A549 (cell line): ENCODE measurements at regions not wholly inside any gene's neighbourhood (a gene's known extent, or its start where the extent isn't known, plus 50 kb on each side); places are given as distances from the start of the nearest gene placed in this dataset.

Experiments used
- ATAC-seq, 2 experiments: fragments of 200-7000 bp in 1 of 2; fragments of >200 bp in 1 of 2; cut with Nextera tagmentation in 1 of 2; cut with Tn5 transposase in 1 of 2; 3 replicates each; pipeline versions ENCODE4 v1.8.0 to v1.9.1; 2018 to 2020; ENCODE audit warnings: mild to moderate bottlenecking in 1 of 2, moderate library complexity in 1 of 2
- CTCF ChIA-PET: fragments of 300-600 bp; sonication (Branson Sonifier 250); formaldehyde crosslinking; extraction: SDS; loops from one replicate; lab custom pipeline; 2021; ENCODE audit warnings: antibody characterized with exemption, inconsistent platforms; lab: Yijun Ruan, JAX
- POLR2A ChIA-PET: fragments of 350-600 bp; formaldehyde crosslinking; extraction: SDS; loops from one replicate; lab custom pipeline; 2021; ENCODE audit warnings: antibody characterized with exemption, inconsistent platforms; lab: Yijun Ruan, JAX
- DNase-seq, 2 experiments: peaks; one replicate each; pipeline versions ENCODE4 v3.0.0 to v3.0.0-alpha.2; 2011 to 2016; ENCODE audit warnings: low read depth in 1 of 2, low spot score in 1 of 2
- FAIRE-seq: peaks from 2 replicates; lab custom pipeline; 2011; peaks lifted over from hg19 to GRCh38; lab: Jason Lieb, UNC
- H3K27ac ChIP-seq, 2 experiments: fragments of >200 bp; sonication (Bioruptor Twin); formaldehyde crosslinking; 3 replicates each; pipeline ENCODE4 v1.5.1; 2016 to 2017
- H3K4me1 ChIP-seq: fragments of >200 bp; sonication (Bioruptor Twin); formaldehyde crosslinking; 3 replicates; pipeline ENCODE4 v1.6.1; 2016
- H3K4me2 ChIP-seq: fragments of >200 bp; sonication (Bioruptor Twin); formaldehyde crosslinking; 3 replicates; pipeline ENCODE4 v1.6.1; 2016
- H3K4me3 ChIP-seq: fragments of >200 bp; sonication (Bioruptor Twin); formaldehyde crosslinking; 3 replicates; pipeline ENCODE4 v1.5.1; 2016
- H3K9me3 ChIP-seq: fragments of >200 bp; sonication (Bioruptor Twin); formaldehyde crosslinking; 3 replicates; pipeline ENCODE4 v1.6.1; 2016
- CBX8 ChIP-seq: fragments of 200-600 bp; sonication (generic); IDR thresholded peaks from 2 replicates; pipeline ENCODE4 v1.6.1; 2016
- CHD2 ChIP-seq: fragments of 150-350 bp; IDR thresholded peaks from 2 replicates; pipeline ENCODE4 v1.6.1; 2014; ENCODE audit warnings: low read length; ENCODE audit not compliant: partially characterized antibody
- EP300 ChIP-seq, 2 experiments: fragments of >200 bp; sonication (Bioruptor Twin); formaldehyde crosslinking; IDR thresholded peaks; 2 replicates in 1 of 2; 3 replicates in 1 of 2; pipeline ENCODE4 v1.6.1; 2016 to 2017
- ESRRA ChIP-seq: fragments of 150-350 bp; IDR thresholded peaks from 2 replicates; pipeline ENCODE4 v1.6.1; 2014; ENCODE audit warnings: mild to moderate bottlenecking, low read length, borderline replicate concordance
- FOSB ChIP-seq: fragments of 250-450 bp; sonication (Bioruptor Pico); IDR thresholded peaks from 2 replicates; pipeline ENCODE4 v1.5.0; 2020; ENCODE audit warnings: mild to moderate bottlenecking, moderate library complexity
- FOSL2 ChIP-seq, 2 experiments: fragments of 450-650 bp in 1 of 2; fragments of >200 bp in 1 of 2; sonication (Bioruptor Twin) in 1 of 2; formaldehyde crosslinking; IDR thresholded peaks; 2 replicates each; pipeline versions ENCODE4 v1.5.0 to v1.6.1; 2016 to 2020; ENCODE audit warnings: mild to moderate bottlenecking in 1 of 2, moderate library complexity in 1 of 2
- FOXS1 ChIP-seq: fragments of 250-450 bp; sonication (Bioruptor Pico); IDR thresholded peaks from 2 replicates; pipeline ENCODE4 v1.5.0; 2020; ENCODE audit warnings: mild to moderate bottlenecking, moderate library complexity
- HDAC2 ChIP-seq: fragments of 200-600 bp; sonication (generic); IDR thresholded peaks from 2 replicates; pipeline ENCODE4 v1.6.1; 2016
- HOXA7 ChIP-seq: fragments of 250-450 bp; sonication (Bioruptor Pico); IDR thresholded peaks from 2 replicates; pipeline ENCODE4 v1.5.0; 2020; ENCODE audit warnings: mild to moderate bottlenecking, moderate library complexity
- HOXB5 ChIP-seq: fragments of 250-450 bp; sonication (Bioruptor Pico); IDR thresholded peaks from 2 replicates; pipeline ENCODE4 v1.5.0; 2020; ENCODE audit warnings: mild to moderate bottlenecking, moderate library complexity
- KDM1A ChIP-seq: fragments of 200-600 bp; sonication (generic); IDR thresholded peaks from 2 replicates; pipeline ENCODE4 v1.6.1; 2016; ENCODE audit warnings: low read depth, mild to moderate bottlenecking
- MAZ ChIP-seq: fragments of 150-350 bp; IDR thresholded peaks from 2 replicates; pipeline ENCODE4 v1.6.1; 2014; ENCODE audit warnings: antibody characterized with exemption, low read depth, low read length, borderline replicate concordance
- MYC ChIP-seq: IDR thresholded peaks from 2 replicates; pipeline ENCODE4 v1.6.1; 2012; ENCODE audit warnings: mild to moderate bottlenecking, inconsistent platforms, low read length, improper control_type of control experiment, borderline replicate concordance
- NFE2L2 ChIP-seq: fragments of 150-350 bp; conservative IDR thresholded peaks from 2 replicates; pipeline ENCODE4 v1.6.1; 2014; ENCODE audit warnings: low read length
- NR3C1 ChIP-seq: fragments of >200 bp; sonication (Bioruptor Twin); formaldehyde crosslinking; IDR thresholded peaks from 3 replicates; pipeline ENCODE4 v1.6.1; 2017
- RAD21 ChIP-seq, 2 experiments: fragments of >200 bp in 1 of 2; sonication (Bioruptor Twin) in 1 of 2; formaldehyde crosslinking in 1 of 2; IDR thresholded peaks in 1 of 2; conservative IDR thresholded peaks in 1 of 2; 2 replicates in 1 of 2; 3 replicates in 1 of 2; pipeline ENCODE4 v1.6.1; 2012 to 2018; ENCODE audit warnings: inconsistent platforms in 1 of 2
- RFX5 ChIP-seq: fragments of 450-650 bp; IDR thresholded peaks from 2 replicates; pipeline ENCODE4 v1.7.1; 2014; ENCODE audit warnings: antibody characterized with exemption, mild to moderate bottlenecking, moderate library complexity
- RNF2 ChIP-seq: fragments of 200-600 bp; sonication (generic); IDR thresholded peaks from 2 replicates; pipeline ENCODE4 v1.6.1; 2016; ENCODE audit warnings: low read depth, mild to moderate bottlenecking, antibody characterized with exemption, moderate library complexity, borderline replicate concordance
- SREBF2 ChIP-seq: fragments of 450-650 bp; IDR thresholded peaks from 2 replicates; pipeline ENCODE4 v1.6.1; 2014; ENCODE audit warnings: mild to moderate bottlenecking, moderate library complexity
- TP53 ChIP-seq: fragments of 250-450 bp; sonication (Bioruptor Pico); IDR thresholded peaks from 2 replicates; pipeline ENCODE4 v1.5.0; 2021; ENCODE audit warnings: mild to moderate bottlenecking, moderate library complexity
- ZSCAN20 ChIP-seq: fragments of 250-450 bp; sonication (Bioruptor Pico); IDR thresholded peaks from 2 replicates; pipeline ENCODE4 v1.8.0; 2022; ENCODE audit warnings: mild to moderate bottlenecking, moderate library complexity
- WGBS: methylation state at CpG from one replicate; pipeline ENCODE4 v1.1.6; 2017; ENCODE audit errors: missing lambda C conversion rate; 5-methylcytosine and 5-hydroxymethylcytosine counted together
- TF ChIP-seq, protein P1 (sequence below): fragments of 450-650 bp; IDR thresholded peaks from 2 replicates; pipeline ENCODE4 v1.6.1; 2014; ENCODE audit warnings: antibody characterized with exemption

DNA sequence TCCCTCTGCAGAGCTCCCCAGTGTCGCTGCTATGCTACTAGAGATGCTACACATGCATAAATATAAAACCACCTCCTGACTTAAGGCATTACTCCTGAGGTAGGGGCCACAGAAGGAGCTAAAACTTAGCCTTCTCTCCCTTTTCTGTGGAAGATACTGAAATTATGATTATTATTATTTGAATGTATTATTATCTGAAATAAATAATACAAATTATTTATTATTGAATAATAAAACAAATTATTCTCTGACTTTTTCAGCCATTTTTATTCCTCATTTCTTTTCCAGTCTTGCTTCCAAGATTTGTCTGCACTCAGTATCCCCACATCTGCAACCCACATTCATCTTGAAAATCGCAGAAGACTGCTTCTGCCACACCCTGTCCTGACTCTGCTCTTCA, 414.9 kb upstream of the ACO1 start:
- ChIA-PET CTCF (no interaction called here), POLR2A (no interaction called here)
- FAIRE-seq (no peak), DNase-seq (no peak), ATAC-seq (no peak)
- Histone ChIP-seq H3K4me1 (no peaks in the 10 kb centered on the region), H3K27ac (no peak overlapping the region), H3K4me2 (no peak overlapping the region), H3K4me3 (no peak overlapping the region), H3K9me3 (no peaks in the 10 kb centered on the region; the same call in 2 of the 3 replicates)
- TF ChIP-seq, protein P1, sequence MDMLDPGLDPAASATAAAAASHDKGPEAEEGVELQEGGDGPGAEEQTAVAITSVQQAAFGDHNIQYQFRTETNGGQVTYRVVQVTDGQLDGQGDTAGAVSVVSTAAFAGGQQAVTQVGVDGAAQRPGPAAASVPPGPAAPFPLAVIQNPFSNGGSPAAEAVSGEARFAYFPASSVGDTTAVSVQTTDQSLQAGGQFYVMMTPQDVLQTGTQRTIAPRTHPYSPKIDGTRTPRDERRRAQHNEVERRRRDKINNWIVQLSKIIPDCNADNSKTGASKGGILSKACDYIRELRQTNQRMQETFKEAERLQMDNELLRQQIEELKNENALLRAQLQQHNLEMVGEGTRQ = no peak
- TF ChIP-seq CHD2 (no peak), RNF2 (no peak), CBX8 (no peak), HOXB5 (CRISPR knock-in tag) (no peak), MAZ (no peak), RFX5 (no peak), FOSL2 (IDR thresholded peaks at IDR 0.05) (no peak), FOSL2 (CRISPR knock-in tag; IDR thresholded peaks at IDR 0.05) (no peak), TP53 (CRISPR knock-in tag) (no peak), KDM1A (no peak)
- 0% methylated on average over 2 of the region's 2 CpGs for WGBS

GRCh38 chr9:31983895-31984294, 400.5 kb upstream of the ACO1 start:
- DNase-seq (no peak), ATAC-seq (no peak), FAIRE-seq (no peak)
- no peak overlapping the region for H3K4me2 ChIP-seq
- POLR2A ChIA-PET = no interaction called here
- CTCF ChIA-PET = interaction anchor here (1.0 kb wide), 1 partner anchor 12 kb away, joined by 3 read pairs; no protein-coding TSS in a partner anchor
- WGBS = 8% methylated on average over 1 of the region's 1 CpG
- H3K4me1 ChIP-seq = no peaks in the 10 kb centered on the region
- H3K27ac ChIP-seq = no peak overlapping the region
- H3K9me3 ChIP-seq = no peaks in the 10 kb centered on the region
- H3K4me3 ChIP-seq = no peak overlapping the region
- TF ChIP-seq, protein P1 = no peak
- no peak for TF ChIP-seq ZSCAN20

GRCh38 chr9:31996331-31996730, 388.1 kb upstream of the ACO1 start:
- 0% methylated on average over 1 of the region's 1 CpG for WGBS
- POLR2A ChIA-PET = no interaction called here
- Histone ChIP-seq H3K4me3 (no peak overlapping the region), H3K27ac (no peak overlapping the region), H3K9me3 (no peaks in the 10 kb centered on the region), H3K4me1 (no peaks in the 10 kb centered on the region), H3K4me2 (no peak overlapping the region)
- CTCF ChIA-PET = no interaction called here
- TF ChIP-seq NFE2L2 (no peak), RAD21 (conservative IDR thresholded peaks at IDR 0.05 in 1 of 2, IDR thresholded peaks at IDR 0.05 in 1 of 2) (no peak), SREBF2 (no peak), FOSB (CRISPR knock-in tag) (no peak), ZSCAN20 (no peak), KDM1A (no peak), MAZ (no peak), CHD2 (no peak), MYC (no peak), HDAC2 (no peak), FOXS1 (CRISPR knock-in tag) (no peak), HOXA7 (CRISPR knock-in tag) (no peak), EP300 (IDR thresholded peaks at IDR 0.05) (no peak), ESRRA (no peak), NR3C1 (no peak)
- TF ChIP-seq, protein P1 = no peak
- FAIRE-seq = no peak
- ATAC-seq = no peak
- DNase-seq = peak in 1 of 2 experiments; percentile 28
